Lower leg skin (tissue), 3 donors: ENCODE measurements at regions not wholly inside any gene's neighbourhood (a gene's known extent, or its start where the extent isn't known, plus 50 kb on each side); places are given as distances from the start of the nearest gene placed in this dataset.

Experiments
- POLR2A ChIP-seq, 2 donors: fragments of 450-650 bp; IDR thresholded peaks; one replicate each; pipeline ENCODE4 v1.6.1; 2016 to 2017; ENCODE audit warnings: antibody characterized with exemption in 2 of 2, mild to moderate bottlenecking in 1 of 2, moderate library complexity in 1 of 2
- TF ChIP-seq, protein P1 (sequence below), 3 donors: fragments of 450-650 bp; IDR thresholded peaks; one replicate each; pipeline ENCODE4 v1.5.1; 2016; ENCODE audit warnings: antibody characterized with exemption in 3 of 3, mild to moderate bottlenecking in 3 of 3, moderate library complexity in 2 of 3

DNA sequence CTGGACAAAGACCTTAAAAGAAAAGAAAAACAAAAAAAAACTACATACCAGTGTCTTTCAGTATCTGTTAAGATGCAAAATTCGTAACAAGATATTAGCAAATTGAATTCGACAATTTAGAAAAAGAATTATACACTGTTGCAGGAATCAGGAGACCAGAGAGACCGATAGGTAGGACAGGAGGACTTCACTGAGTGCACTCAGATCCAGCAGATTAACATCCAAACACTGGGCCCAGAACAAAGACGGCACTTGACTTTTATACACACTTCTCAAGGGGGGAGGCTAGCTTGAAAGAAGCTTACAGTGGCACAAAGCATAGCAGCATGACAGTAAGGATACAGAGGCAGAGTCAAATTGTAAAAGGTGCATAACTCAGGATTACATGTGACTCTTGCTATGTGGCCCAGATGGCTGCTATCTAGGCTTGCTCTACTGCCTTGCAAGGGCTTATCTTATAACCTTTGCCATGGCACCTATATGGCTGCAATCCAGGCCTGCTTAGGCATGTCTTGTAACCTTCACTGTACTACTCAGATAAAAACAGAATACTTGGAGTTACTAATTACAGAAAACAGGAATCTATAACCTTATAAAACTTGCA lies 507.3 kb upstream of the LRRTM4 start:
- TF ChIP-seq, protein P1, sequence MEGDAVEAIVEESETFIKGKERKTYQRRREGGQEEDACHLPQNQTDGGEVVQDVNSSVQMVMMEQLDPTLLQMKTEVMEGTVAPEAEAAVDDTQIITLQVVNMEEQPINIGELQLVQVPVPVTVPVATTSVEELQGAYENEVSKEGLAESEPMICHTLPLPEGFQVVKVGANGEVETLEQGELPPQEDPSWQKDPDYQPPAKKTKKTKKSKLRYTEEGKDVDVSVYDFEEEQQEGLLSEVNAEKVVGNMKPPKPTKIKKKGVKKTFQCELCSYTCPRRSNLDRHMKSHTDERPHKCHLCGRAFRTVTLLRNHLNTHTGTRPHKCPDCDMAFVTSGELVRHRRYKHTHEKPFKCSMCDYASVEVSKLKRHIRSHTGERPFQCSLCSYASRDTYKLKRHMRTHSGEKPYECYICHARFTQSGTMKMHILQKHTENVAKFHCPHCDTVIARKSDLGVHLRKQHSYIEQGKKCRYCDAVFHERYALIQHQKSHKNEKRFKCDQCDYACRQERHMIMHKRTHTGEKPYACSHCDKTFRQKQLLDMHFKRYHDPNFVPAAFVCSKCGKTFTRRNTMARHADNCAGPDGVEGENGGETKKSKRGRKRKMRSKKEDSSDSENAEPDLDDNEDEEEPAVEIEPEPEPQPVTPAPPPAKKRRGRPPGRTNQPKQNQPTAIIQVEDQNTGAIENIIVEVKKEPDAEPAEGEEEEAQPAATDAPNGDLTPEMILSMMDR (IDR thresholded peaks at IDR 0.05): no peak
- TF ChIP-seq POLR2A (IDR thresholded peaks at IDR 0.05): no peak
